HEK293T (cell line): ENCODE measurements at regions not wholly inside any gene's neighbourhood (a gene's known extent, or its start where the extent isn't known, plus 50 kb on each side); places are given as distances from the start of the nearest gene placed in this dataset.

Source experiments
- CTCF ChIA-PET: fragments of 350-600 bp; formaldehyde crosslinking; extraction: SDS; loops from one replicate; lab custom pipeline; 2021; ENCODE audit warnings: antibody characterized with exemption, inconsistent platforms; lab: Yijun Ruan, JAX
- POLR2A ChIA-PET: fragments of 350-600 bp; formaldehyde crosslinking; extraction: SDS; loops from one replicate; lab custom pipeline; 2020; ENCODE audit warnings: antibody characterized with exemption, inconsistent platforms; lab: Yijun Ruan, JAX
- DNase-seq: peaks from one replicate; pipeline ENCODE4 v3.0.0; 2012; ENCODE audit warnings: mixed read lengths; ENCODE audit errors: extremely low spot score
- ARNT ChIP-seq: fragments of 450-650 bp; IDR thresholded peaks from 2 replicates; pipeline ENCODE4 v1.6.1; 2017; ENCODE audit warnings: mild to moderate bottlenecking
- BHLHE40 ChIP-seq: fragments of 450-650 bp; IDR thresholded peaks from 2 replicates; pipeline ENCODE4 v1.6.1; 2016; ENCODE audit warnings: mild to moderate bottlenecking, moderate library complexity, borderline replicate concordance
- CTBP1 ChIP-seq: fragments of 450-650 bp; IDR thresholded peaks from 2 replicates; pipeline ENCODE4 v1.6.1; 2016; ENCODE audit warnings: borderline replicate concordance
- ELF4 ChIP-seq: fragments of 450-650 bp; IDR thresholded peaks from 2 replicates; pipeline ENCODE4 v1.6.1; 2017; ENCODE audit warnings: antibody characterized with exemption
- FOXA1 ChIP-seq: fragments of 450-650 bp; IDR thresholded peaks from 2 replicates; pipeline ENCODE4 v1.6.1; 2016; ENCODE audit warnings: mild to moderate bottlenecking
- FOXK2 ChIP-seq: fragments of 450-650 bp; IDR thresholded peaks from 2 replicates; pipeline ENCODE4 v1.6.1; 2016; ENCODE audit warnings: mild to moderate bottlenecking
- FOXM1 ChIP-seq: fragments of 450-650 bp; IDR thresholded peaks from 2 replicates; pipeline ENCODE4 v1.6.1; 2017; ENCODE audit warnings: mild to moderate bottlenecking, borderline replicate concordance
- HDGF ChIP-seq: fragments of 450-650 bp; IDR thresholded peaks from 2 replicates; pipeline ENCODE4 v1.6.1; 2017; ENCODE audit warnings: antibody characterized with exemption, borderline replicate concordance
- L3MBTL2 ChIP-seq: fragments of 450-650 bp; conservative IDR thresholded peaks from 2 replicates; pipeline ENCODE4 v1.6.1; 2016; ENCODE audit warnings: mild to moderate bottlenecking
- LEF1 ChIP-seq: fragments of 450-650 bp; IDR thresholded peaks from 2 replicates; pipeline ENCODE4 v1.6.1; 2017; ENCODE audit warnings: mild to moderate bottlenecking, borderline replicate concordance
- NFRKB ChIP-seq: fragments of 450-650 bp; IDR thresholded peaks from 2 replicates; pipeline ENCODE4 v1.6.1; 2016; ENCODE audit warnings: mild to moderate bottlenecking, moderate library complexity
- SP1 ChIP-seq: fragments of 450-650 bp; IDR thresholded peaks from 2 replicates; pipeline ENCODE4 v1.6.1; 2017
- SUZ12 ChIP-seq: fragments of 450-650 bp; IDR thresholded peaks from 2 replicates; pipeline ENCODE4 v1.6.1; 2016; ENCODE audit warnings: mild to moderate bottlenecking
- TARDBP ChIP-seq: fragments of 450-650 bp; IDR thresholded peaks from 2 replicates; pipeline ENCODE4 v1.6.1; 2016
- ZNF384 ChIP-seq: fragments of 450-650 bp; IDR thresholded peaks from 2 replicates; pipeline ENCODE4 v1.6.1; 2016
- TF ChIP-seq, protein P1 (sequence below): fragments of 450-650 bp; IDR thresholded peaks from 2 replicates; pipeline ENCODE4 v1.6.1; 2016

DNA sequence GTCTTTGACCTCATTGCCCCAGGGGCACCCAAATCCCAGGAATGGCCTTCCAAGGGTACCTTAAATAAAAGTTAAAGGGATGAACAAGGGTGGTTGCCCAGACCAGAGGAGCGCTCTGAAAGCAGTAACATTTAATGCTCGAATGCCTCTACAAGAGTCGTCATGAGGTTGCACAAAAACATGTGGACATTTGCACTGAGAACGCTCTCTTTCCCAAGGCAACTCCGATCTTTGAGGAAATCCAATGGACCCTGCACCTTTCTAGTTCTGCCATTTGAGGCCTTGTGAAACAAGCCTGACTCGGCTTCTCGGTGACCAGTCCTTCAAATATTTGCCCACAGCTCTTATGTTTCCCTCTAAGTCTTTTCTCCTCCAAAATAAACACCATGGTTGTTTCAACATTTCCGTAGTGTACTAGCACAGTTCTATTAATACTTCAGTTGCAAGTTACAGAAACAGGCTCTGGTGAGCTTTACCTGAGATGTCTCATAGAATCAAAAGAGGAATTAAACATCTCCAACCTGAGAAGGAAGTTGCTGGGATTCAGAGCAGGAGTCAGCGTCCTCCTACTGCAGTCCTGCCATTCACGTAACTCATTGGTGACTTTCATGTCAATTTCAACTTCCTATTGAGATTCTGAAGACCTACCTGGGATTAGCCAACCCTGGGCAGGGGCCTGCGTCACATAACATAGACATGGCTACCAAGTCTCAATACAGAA lies 168.8 kb upstream of the RAI14 start:
- TF ChIP-seq, protein P1, sequence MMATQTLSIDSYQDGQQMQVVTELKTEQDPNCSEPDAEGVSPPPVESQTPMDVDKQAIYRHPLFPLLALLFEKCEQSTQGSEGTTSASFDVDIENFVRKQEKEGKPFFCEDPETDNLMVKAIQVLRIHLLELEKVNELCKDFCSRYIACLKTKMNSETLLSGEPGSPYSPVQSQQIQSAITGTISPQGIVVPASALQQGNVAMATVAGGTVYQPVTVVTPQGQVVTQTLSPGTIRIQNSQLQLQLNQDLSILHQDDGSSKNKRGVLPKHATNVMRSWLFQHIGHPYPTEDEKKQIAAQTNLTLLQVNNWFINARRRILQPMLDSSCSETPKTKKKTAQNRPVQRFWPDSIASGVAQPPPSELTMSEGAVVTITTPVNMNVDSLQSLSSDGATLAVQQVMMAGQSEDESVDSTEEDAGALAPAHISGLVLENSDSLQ: no peak
- TF ChIP-seq LEF1: no peak
- TF ChIP-seq SUZ12: no peak
- TF ChIP-seq FOXK2: no peak
- no peak for TF ChIP-seq L3MBTL2
- TF ChIP-seq SP1: no peak
- TF ChIP-seq ELF4: no peak
- TF ChIP-seq ARNT: no peak
- no peak for TF ChIP-seq FOXA1
- no peak for TF ChIP-seq CTBP1
- no peak for TF ChIP-seq TARDBP
- no peak for TF ChIP-seq BHLHE40
- no peak for TF ChIP-seq ZNF384
- TF ChIP-seq FOXM1: no peak
- no peak for TF ChIP-seq HDGF
- no peak for TF ChIP-seq NFRKB
- POLR2A ChIA-PET: interaction anchor here (2.3 kb wide), 1 partner anchor 428 kb away, joined by 8 read pairs; the partner anchor contains the start of genes BRIX1 and RAD1
- CTCF ChIA-PET: interaction anchor here (0.6 to 1.9 kb wide), 4 partner anchors 70 to 497 kb away, joined by 3 to 10 read pairs (median 4); no protein-coding TSS in a partner anchor
- DNase-seq: no peak

DNA sequence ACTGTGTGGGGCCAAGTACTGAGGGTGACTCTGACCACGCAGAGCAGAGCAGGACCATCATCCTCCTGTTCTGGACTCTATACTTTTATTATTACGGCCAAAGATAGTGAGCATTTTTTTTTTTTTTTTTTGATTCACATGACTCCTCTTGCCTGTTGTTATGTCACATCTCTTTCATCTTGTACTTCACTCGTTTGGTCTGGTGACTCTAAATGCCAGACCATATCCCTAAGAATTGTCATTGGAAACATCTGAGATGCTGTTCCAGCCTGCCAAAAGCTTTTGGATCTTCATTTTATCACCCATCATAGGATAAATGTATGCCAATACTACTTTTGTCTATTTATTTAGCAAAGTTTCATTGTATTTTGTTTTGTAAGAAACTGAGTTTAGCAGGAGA lies 168.2 kb upstream of the RAI14 start:
- ChIA-PET CTCF (interaction anchor here (0.7 kb wide), 1 partner anchor 374 kb away, joined by 4 read pairs; no protein-coding TSS in a partner anchor), POLR2A (interaction anchor here (2.3 kb wide), 1 partner anchor 427 kb away, joined by 8 read pairs; the partner anchor contains the start of genes BRIX1 and RAD1)
- TF ChIP-seq, protein P1: no peak
- no peak for TF ChIP-seq FOXK2
- TF ChIP-seq L3MBTL2: no peak
- TF ChIP-seq NFRKB: no peak
- TF ChIP-seq HDGF: no peak
- TF ChIP-seq ELF4: no peak
- TF ChIP-seq LEF1: no peak
- TF ChIP-seq ZNF384: no peak
- no peak for TF ChIP-seq FOXA1
- no peak for TF ChIP-seq BHLHE40
- no peak for TF ChIP-seq SUZ12
- TF ChIP-seq FOXM1: no peak
- DNase-seq: no peak

DNA sequence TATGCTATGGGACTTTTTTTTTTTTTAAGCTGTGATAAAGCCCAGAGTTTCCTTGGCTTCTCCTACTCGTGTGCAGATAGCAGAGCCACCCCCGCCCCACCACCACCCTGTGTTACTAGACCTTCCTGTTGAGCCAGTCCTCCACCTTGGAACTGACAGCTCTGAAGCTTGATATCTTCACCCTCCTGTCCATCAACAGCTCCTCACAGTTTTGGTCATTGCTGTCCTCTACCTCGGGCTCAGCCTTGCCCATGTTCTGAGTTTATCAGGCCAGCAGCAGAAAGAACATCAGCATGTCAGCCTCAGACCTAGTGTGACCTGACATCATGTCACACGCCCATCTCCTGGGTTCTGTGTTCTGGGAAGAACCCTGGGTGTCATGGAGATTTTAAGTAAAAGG lies 167.1 kb upstream of the RAI14 start:
- no peak for TF ChIP-seq SP1
- TF ChIP-seq, protein P1: no peak
- no peak for TF ChIP-seq ARNT
- no peak for TF ChIP-seq SUZ12
- no peak for TF ChIP-seq CTBP1
- TF ChIP-seq FOXA1: no peak
- TF ChIP-seq ZNF384: no peak
- no peak for TF ChIP-seq LEF1
- no peak for TF ChIP-seq HDGF
- no peak for DNase-seq
- ChIA-PET CTCF (interaction anchor here (0.6 kb wide), 2 partner anchors 408 to 410 kb away, joined by 3 to 4 read pairs; no protein-coding TSS in a partner anchor), POLR2A (interaction anchor here (1.5 kb wide), 1 partner anchor 426 kb away, joined by 4 read pairs; the partner anchor contains the start of genes BRIX1 and RAD1)

DNA sequence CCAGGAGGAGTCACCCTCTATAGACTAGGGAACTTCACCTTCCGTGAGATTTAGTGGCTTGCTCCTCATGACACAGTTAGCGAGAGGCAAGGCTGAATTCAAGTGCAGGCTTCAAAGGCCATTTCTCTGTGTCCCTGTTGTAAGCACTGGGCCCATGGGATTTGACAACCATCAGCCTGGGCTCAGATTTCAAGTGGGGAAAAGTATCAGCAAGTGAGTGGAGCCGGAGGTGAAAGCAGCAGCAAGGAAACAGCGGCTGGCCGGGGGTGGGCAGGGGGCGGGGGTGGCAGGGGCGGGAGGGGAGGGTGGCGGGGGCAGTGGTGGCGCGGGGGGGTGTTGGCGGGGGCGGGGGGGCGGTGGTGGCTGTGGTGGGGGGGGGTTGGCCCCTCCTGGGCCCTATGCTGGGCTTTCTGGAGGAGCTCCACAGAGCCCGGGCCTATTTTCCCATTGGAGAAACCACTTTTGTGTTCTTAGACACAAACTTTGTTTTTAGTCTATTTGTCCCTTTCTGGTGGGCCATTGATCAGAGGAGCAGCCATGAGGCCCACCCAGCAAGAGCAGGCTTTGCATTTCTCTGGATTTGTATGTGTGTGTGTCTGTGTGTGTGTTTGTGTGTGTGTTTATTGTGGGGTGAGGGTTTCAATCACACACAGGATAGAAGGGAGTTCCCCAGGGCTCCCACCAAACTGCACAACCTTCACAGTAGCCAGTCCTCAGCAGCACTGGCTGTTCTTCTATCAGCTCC lies 165.4 kb upstream of the RAI14 start:
- DNase-seq: peak; percentile 54
- CTCF ChIA-PET: interaction anchor here (0.6 to 1.6 kb wide), 2 partner anchors 15 to 407 kb away, joined by 3 to 4 read pairs; no protein-coding TSS in a partner anchor

DNA sequence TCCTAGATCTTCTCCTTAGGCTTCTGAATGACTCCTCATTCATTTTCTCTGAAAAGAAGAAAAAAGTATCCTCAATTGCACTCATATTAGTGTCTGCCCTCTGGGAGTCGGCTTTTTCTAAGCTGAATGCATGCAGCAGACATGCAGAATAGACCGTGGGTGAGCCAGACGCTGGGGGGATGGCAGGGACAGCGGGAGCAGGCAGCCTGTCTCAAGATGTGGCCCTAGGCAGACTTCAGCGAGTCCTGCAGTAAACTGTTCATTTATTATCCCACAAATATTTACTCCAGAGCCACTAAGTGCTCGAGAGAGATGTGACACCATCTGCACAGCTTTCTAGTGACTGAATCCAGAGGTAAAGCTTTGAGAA lies 164.9 kb upstream of the RAI14 start:
- ChIA-PET CTCF (interaction anchor here (0.6 to 1.6 kb wide), 2 partner anchors 14 to 407 kb away, joined by 3 to 4 read pairs; no protein-coding TSS in a partner anchor), POLR2A (interaction anchor here (1.9 kb wide), 1 partner anchor 424 kb away, joined by 9 read pairs; the partner anchor contains the start of genes BRIX1 and RAD1)
- DNase-seq: no peak
- TF ChIP-seq L3MBTL2 (no peak), TARDBP (no peak), NFRKB (no peak), CTBP1 (no peak), FOXA1 (no peak), ZNF384 (no peak), FOXM1 (no peak), ELF4 (no peak), FOXK2 (no peak), SUZ12 (no peak), ARNT (no peak), SP1 (no peak), HDGF (no peak), LEF1 (no peak), BHLHE40 (no peak)
- TF ChIP-seq, protein P1: no peak

More for the DNA sequence above, 165.4 kb upstream of the RAI14 start:
- POLR2A ChIA-PET: interaction anchor here (1.9 kb wide), 1 partner anchor 425 kb away, joined by 9 read pairs; the partner anchor contains the start of genes BRIX1 and RAD1
- TF ChIP-seq, protein P1: no peak
- TF ChIP-seq NFRKB: no peak
- no peak for TF ChIP-seq BHLHE40
